ENCODE measurements at regions not wholly inside any gene's neighbourhood (a gene's known extent, or its start where the extent isn't known, plus 50 kb on each side); places are given as distances from the start of the nearest gene placed in this dataset.

GRCh38 chr5:61926911-61927310, 379.1 kb upstream of the KIF2A start:
- Mint-ChIP-seq H3K27ac (no peak overlapping the region), H3K36me3 (ENCODE audit: low read depth) (no peaks in the 10 kb centered on the region)

GRCh38 chr5:61931236-61931635, 374.8 kb upstream of the KIF2A start:
- no peaks in the 10 kb centered on the region for H3K27me3 Mint-ChIP-seq
- no peaks in the 10 kb centered on the region for H3K36me3 Mint-ChIP-seq (ENCODE audit: low read depth)
- no peak overlapping the region for H3K27ac Mint-ChIP-seq
- H3K4me1 Mint-ChIP-seq, result no peaks in the 10 kb centered on the region
- no peak overlapping the region for H3K4me3 Mint-ChIP-seq
- no peaks in the 10 kb centered on the region for H3K9me3 Mint-ChIP-seq
- DNase-seq (no peak), ATAC-seq (no peak)

More at GRCh38 chr5:61926911-61927310, 379.1 kb upstream of the KIF2A start:
- H3K9me3 Mint-ChIP-seq, result no peaks in the 10 kb centered on the region
- no peaks in the 10 kb centered on the region for H3K4me1 Mint-ChIP-seq
- no peaks in the 10 kb centered on the region for H3K27me3 Mint-ChIP-seq
- ATAC-seq (no peak), DNase-seq (no peak)
- no peak overlapping the region for H3K4me3 Mint-ChIP-seq

GRCh38 chr5:61933787-61934626, 372.0 kb upstream of the KIF2A start:
- H3K27me3 Mint-ChIP-seq, result no peaks in the 10 kb centered on the region
- DNase-seq, result peak; percentile 6

GRCh38 chr5:61941637-61942036, 364.4 kb upstream of the KIF2A start:
- Mint-ChIP-seq H3K4me1 (no peaks in the 10 kb centered on the region), H3K27ac (no peak overlapping the region), H3K9me3 (no peaks in the 10 kb centered on the region), H3K36me3 (ENCODE audit: low read depth) (no peaks in the 10 kb centered on the region), H3K4me3 (no peak overlapping the region), H3K27me3 (no peaks in the 10 kb centered on the region)
- DNase-seq, result no peak
- ATAC-seq, result no peak

More at GRCh38 chr5:61933787-61934626, 372.0 kb upstream of the KIF2A start:
- Mint-ChIP-seq H3K27ac (no peak overlapping the region), H3K36me3 (ENCODE audit: low read depth) (no peaks in the 10 kb centered on the region), H3K9me3 (no peaks in the 10 kb centered on the region), H3K4me3 (no peak overlapping the region), H3K4me1 (no peaks in the 10 kb centered on the region)
- ATAC-seq, result no peak

GRCh38 chr5:61942462-61943049, 363.4 kb upstream of the KIF2A start:
- H3K27me3 Mint-ChIP-seq, result no peaks in the 10 kb centered on the region
- no peaks in the 10 kb centered on the region for H3K9me3 Mint-ChIP-seq
- DNase-seq (no peak), ATAC-seq (no peak)
- H3K36me3 Mint-ChIP-seq (ENCODE audit: low read depth), result no peaks in the 10 kb centered on the region
- H3K4me3 Mint-ChIP-seq, result no peak overlapping the region
- no peak overlapping the region for H3K27ac Mint-ChIP-seq
- no peaks in the 10 kb centered on the region for H3K4me1 Mint-ChIP-seq

GRCh38 chr5:61943713-61944112, 362.3 kb upstream of the KIF2A start:
- Mint-ChIP-seq H3K9me3 (no peaks in the 10 kb centered on the region), H3K36me3 (ENCODE audit: low read depth) (no peaks in the 10 kb centered on the region), H3K27me3 (no peaks in the 10 kb centered on the region), H3K4me3 (no peak overlapping the region), H3K27ac (no peak overlapping the region), H3K4me1 (no peaks in the 10 kb centered on the region)
- no peak for ATAC-seq
- DNase-seq, result no peak

- no peaks in the 10 kb centered on the region for H3K9me3 Mint-ChIP-seq
- H3K27ac Mint-ChIP-seq, result no peak overlapping the region
- no peaks in the 10 kb centered on the region for H3K36me3 Mint-ChIP-seq (ENCODE audit: low read depth)
- no peaks in the 10 kb centered on the region for H3K4me1 Mint-ChIP-seq
- DNase-seq, result no peak
- no peaks in the 10 kb centered on the region for H3K27me3 Mint-ChIP-seq
- no peak for ATAC-seq
- H3K4me3 Mint-ChIP-seq, result no peak overlapping the region
Measured at GRCh38 chr5:61948151-61948550, 357.9 kb upstream of the KIF2A start.

- Mint-ChIP-seq H3K27ac (no peak overlapping the region), H3K4me1 (no peaks in the 10 kb centered on the region), H3K9me3 (no peaks in the 10 kb centered on the region), H3K36me3 (ENCODE audit: low read depth) (no peaks in the 10 kb centered on the region), H3K27me3 (no peaks in the 10 kb centered on the region), H3K4me3 (no peak overlapping the region)
- DNase-seq (no peak), ATAC-seq (no peak)
Measured at GRCh38 chr5:61949054-61949678, 356.8 kb upstream of the KIF2A start.

- Mint-ChIP-seq H3K9me3 (no peaks in the 10 kb centered on the region), H3K27ac (no peak overlapping the region), H3K4me1 (no peaks in the 10 kb centered on the region), H3K27me3 (no peaks in the 10 kb centered on the region), H3K4me3 (no peak overlapping the region), H3K36me3 (ENCODE audit: low read depth) (no peaks in the 10 kb centered on the region)
- ATAC-seq, result no peak
- DNase-seq, result no peak
Measured at GRCh38 chr5:61949679-61950435, 356.1 kb upstream of the KIF2A start.

- Mint-ChIP-seq H3K27ac (no peak overlapping the region), H3K4me3 (no peak overlapping the region), H3K36me3 (ENCODE audit: low read depth) (no peaks in the 10 kb centered on the region), H3K4me1 (no peaks in the 10 kb centered on the region), H3K27me3 (no peaks in the 10 kb centered on the region), H3K9me3 (no peaks in the 10 kb centered on the region)
- no peak for DNase-seq
- no peak for ATAC-seq
Measured at GRCh38 chr5:61951295-61951694, 354.7 kb upstream of the KIF2A start.

- Mint-ChIP-seq H3K27me3 (no peaks in the 10 kb centered on the region), H3K36me3 (ENCODE audit: low read depth) (no peaks in the 10 kb centered on the region), H3K9me3 (no peaks in the 10 kb centered on the region), H3K4me3 (no peak overlapping the region), H3K27ac (no peak overlapping the region), H3K4me1 (no peaks in the 10 kb centered on the region)
- ATAC-seq (no peak), DNase-seq (no peak)
Measured at GRCh38 chr5:61953913-61954312, 352.1 kb upstream of the KIF2A start.

GRCh38 chr5:61964201-61964600, 341.8 kb upstream of the KIF2A start:
- H3K36me3 Mint-ChIP-seq (ENCODE audit: low read depth), result no peaks in the 10 kb centered on the region
- no peak overlapping the region for H3K4me3 Mint-ChIP-seq
- H3K9me3 Mint-ChIP-seq, result no peaks in the 10 kb centered on the region
- no peak overlapping the region for H3K27ac Mint-ChIP-seq
- ATAC-seq (no peak), DNase-seq (no peak)
- H3K4me1 Mint-ChIP-seq, result no peaks in the 10 kb centered on the region
- H3K27me3 Mint-ChIP-seq, result no peaks in the 10 kb centered on the region

GRCh38 chr5:61965069-61965468, 340.9 kb upstream of the KIF2A start:
- DNase-seq, result no peak
- H3K27ac Mint-ChIP-seq, result no peak overlapping the region
- H3K9me3 Mint-ChIP-seq, result no peaks in the 10 kb centered on the region
- no peak for ATAC-seq
- H3K4me3 Mint-ChIP-seq, result no peak overlapping the region
- no peaks in the 10 kb centered on the region for H3K4me1 Mint-ChIP-seq
- no peaks in the 10 kb centered on the region for H3K27me3 Mint-ChIP-seq
- no peaks in the 10 kb centered on the region for H3K36me3 Mint-ChIP-seq (ENCODE audit: low read depth)

- ATAC-seq (no peak), DNase-seq (no peak)
- no peak overlapping the region for H3K27ac Mint-ChIP-seq
- no peaks in the 10 kb centered on the region for H3K9me3 Mint-ChIP-seq
- H3K36me3 Mint-ChIP-seq (ENCODE audit: low read depth), result no peaks in the 10 kb centered on the region
- H3K4me1 Mint-ChIP-seq, result no peaks in the 10 kb centered on the region
- H3K4me3 Mint-ChIP-seq, result no peak overlapping the region
- H3K27me3 Mint-ChIP-seq, result no peaks in the 10 kb centered on the region
Measured at GRCh38 chr5:61965490-61965889, 340.5 kb upstream of the KIF2A start.
